B cell (primary cell): ENCODE measurements at regions not wholly inside any gene's neighbourhood (a gene's known extent, or its start where the extent isn't known, plus 50 kb on each side); places are given as distances from the start of the nearest gene placed in this dataset.

ENCODE experiments used
- ATAC-seq: fragments of 200-7000 bp; cut with Tn5 transposase; one replicate; pipeline ENCODE4 v1.10.0; 2021; ENCODE audit warnings: low read depth, mild to moderate bottlenecking, moderate number of reproducible peaks, moderate library complexity
- CTCF ChIA-PET: fragments of 350-600 bp; sonication (Branson Sonifier 250); formaldehyde crosslinking; loops from one replicate; lab custom pipeline; 2021; ENCODE audit warnings: antibody characterized with exemption, inconsistent platforms; lab: Charles Lee
- POLR2A ChIA-PET: fragments of 350-600 bp; sonication (Branson Sonifier 250); formaldehyde crosslinking; loops from one replicate; lab custom pipeline; 2021; ENCODE audit warnings: antibody characterized with exemption; lab: Charles Lee
- DNase-seq: peaks from one replicate; pipeline ENCODE4 v3.0.0; 2013
- H2AFZ ChIP-seq: 2 replicates; pipeline ENCODE4 v1.6.1; 2012; ENCODE audit warnings: mild to moderate bottlenecking, low read depth, low read length; ENCODE audit not compliant: insufficient read depth, poor library complexity, severe bottlenecking
- H3K27ac ChIP-seq, 2 donors: 1 replicate in 1 of 2; 2 replicates in 1 of 2; pipeline ENCODE4 v1.5.1; 2012 to 2013; ENCODE audit warnings: low read length in 2 of 2, mild to moderate bottlenecking in 2 of 2, moderate library complexity in 1 of 2
- H3K27me3 ChIP-seq, 4 experiments: fragments of 200-600 bp in 1 of 4; sonication (generic) in 1 of 4; replicated peaks in 1 of 4; 1 replicate in 2 of 4; 2 replicates in 2 of 4; pipeline versions ENCODE4 v1.6.1 to v1.7.0; 2013 to 2016; ENCODE audit warnings: low read length in 3 of 4, mild to moderate bottlenecking in 2 of 4, mixed read lengths in 1 of 4, moderate library complexity in 1 of 4; ENCODE audit not compliant: insufficient read depth in 4 of 4, control insufficient read depth in 3 of 4; ENCODE audit errors: control extremely low read depth in 1 of 4
- H3K36me3 ChIP-seq, 2 experiments: replicated peaks in 1 of 2; 1 replicate in 1 of 2; 2 replicates in 1 of 2; pipeline versions ENCODE4 v1.6.1 to v1.7.1; 2013; ENCODE audit warnings: low read length in 1 of 2; ENCODE audit not compliant: insufficient read depth in 2 of 2, control insufficient read depth in 1 of 2; ENCODE audit errors: control extremely low read depth in 1 of 2, extremely low read depth in 1 of 2
- H3K4me1 ChIP-seq, 2 donors: fragments of 200-600 bp in 1 of 2; sonication (generic) in 1 of 2; 1 replicate in 1 of 2; 2 replicates in 1 of 2; pipeline versions ENCODE4 v1.5.1 to v1.6.1; 2013 to 2017; ENCODE audit warnings: low read length in 2 of 2; ENCODE audit not compliant: control insufficient read depth in 2 of 2, insufficient read depth in 2 of 2
- H3K4me2 ChIP-seq: replicated peaks from 2 replicates; pipeline ENCODE3; 2012; ENCODE audit warnings: mild to moderate bottlenecking, low read depth, low read length; ENCODE audit not compliant: poor library complexity, severe bottlenecking
- H3K4me3 ChIP-seq, 5 experiments: fragments of 200-600 bp in 1 of 5; sonication (generic) in 1 of 5; 1 replicate in 3 of 5; 2 replicates in 2 of 5; pipeline versions ENCODE4 v1.5.1 to v1.7.0; 2011 to 2016; ENCODE audit warnings: low read length in 4 of 5, mild to moderate bottlenecking in 4 of 5, low read depth in 2 of 5, control low read depth in 1 of 5, moderate library complexity in 1 of 5; ENCODE audit not compliant: insufficient read depth in 1 of 5; ENCODE audit errors: control extremely low read depth in 1 of 5, extremely low read depth in 1 of 5
- H3K79me2 ChIP-seq: fragments of 200-600 bp; sonication (generic); one replicate; pipeline ENCODE4 v1.6.0; 2016; ENCODE audit warnings: low read length; ENCODE audit not compliant: control insufficient read depth, insufficient read depth
- H3K9ac ChIP-seq: fragments of 200-600 bp; sonication (generic); 2 replicates; pipeline ENCODE4 v1.6.1; 2017; ENCODE audit warnings: mild to moderate bottlenecking, low read length, moderate library complexity
- H3K9me3 ChIP-seq, 3 donors: one replicate each; pipeline versions ENCODE4 v1.6.1 to v1.7.1; 2013; ENCODE audit warnings: low read length in 2 of 3; ENCODE audit not compliant: control insufficient read depth in 2 of 3, insufficient read depth in 1 of 3; ENCODE audit errors: control extremely low read depth in 1 of 3
- H4K20me1 ChIP-seq: 2 replicates; pipeline ENCODE4 v1.6.0; 2012; ENCODE audit warnings: mild to moderate bottlenecking, low read length; ENCODE audit not compliant: insufficient read depth, control insufficient read depth, poor library complexity, severe bottlenecking
- H3K27ac Mint-ChIP-seq: one replicate; pipeline ENCODE4 v1.8.0; 2021; ENCODE audit warnings: mixed read lengths
- H3K27me3 Mint-ChIP-seq: one replicate; pipeline ENCODE4 v1.8.0; 2021; ENCODE audit warnings: mixed read lengths
- H3K4me1 Mint-ChIP-seq: one replicate; pipeline ENCODE4 v1.8.0; 2021; ENCODE audit warnings: mixed read lengths
- H3K4me3 Mint-ChIP-seq: one replicate; pipeline ENCODE4 v1.8.0; 2021; ENCODE audit warnings: mixed read lengths
- H3K9me3 Mint-ChIP-seq: one replicate; pipeline ENCODE4 v1.8.0; 2022; ENCODE audit warnings: mixed read lengths; ENCODE audit not compliant: insufficient read depth
- CTCF ChIP-seq: fragments of 200-600 bp; IDR thresholded peaks from one replicate; pipeline ENCODE4 v1.8.0; 2022; ENCODE audit warnings: antibody characterized with exemption, mild to moderate bottlenecking
- EZH2 ChIP-seq: IDR thresholded peaks from 2 replicates; pipeline ENCODE4 v1.6.1; 2012; ENCODE audit warnings: borderline replicate concordance, low read depth, mild to moderate bottlenecking, moderate library complexity, low read length; ENCODE audit not compliant: insufficient read depth, poor library complexity, severe bottlenecking
- WGBS: methylation state at CpG from one replicate; pipeline ENCODE4 v1.1.5; 2013; ENCODE audit warnings: missing lambda C conversion rate; ENCODE audit not compliant: insufficient coverage; 5-methylcytosine and 5-hydroxymethylcytosine counted together
- intact Hi-C: fragments of 100-400 bp; cut with micrococcal nuclease; formaldehyde crosslinking; loops from one replicate; pipeline ENCODE4 v1.10.0; 2022

DNA sequence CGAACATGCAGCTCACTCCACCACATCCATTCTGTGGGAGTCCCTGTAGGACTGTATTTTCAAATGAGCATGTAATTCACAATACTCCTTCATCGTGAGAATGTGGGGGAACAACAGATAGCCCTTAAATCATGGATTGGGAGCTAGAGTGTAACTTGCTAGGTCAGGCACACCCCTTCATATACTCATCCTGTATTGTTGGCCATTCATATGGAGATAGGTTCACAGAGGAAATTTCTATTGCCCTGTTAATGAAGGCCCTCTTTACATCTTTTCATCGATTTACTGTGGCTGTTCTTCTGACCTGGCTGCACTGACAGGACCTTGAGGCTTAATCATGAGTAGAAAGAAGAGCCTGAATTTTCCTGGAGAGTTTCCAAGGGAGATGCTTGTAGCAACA lies 193.8 kb upstream of the DPP10 start:
- no peak overlapping the region for H3K27ac Mint-ChIP-seq
- ATAC-seq, result no peak
- DNase-seq, result no peak
- no peaks in the 10 kb centered on the region for H3K9me3 ChIP-seq
- no peaks in the 10 kb centered on the region for H3K79me2 ChIP-seq
- H3K27me3 ChIP-seq, result no peaks in the 10 kb centered on the region
- H3K4me1 ChIP-seq, result no peaks in the 10 kb centered on the region
- H3K27me3 Mint-ChIP-seq, result peaks cover 3% of the 10 kb centered on the region
- H3K4me3 Mint-ChIP-seq, result no peak overlapping the region
- 92% methylated on average over 2 of the region's 3 CpGs for WGBS
- no peaks in the 10 kb centered on the region for H3K4me1 Mint-ChIP-seq
- no peak overlapping the region for H3K4me3 ChIP-seq
- TF ChIP-seq CTCF (no peak), EZH2 (no peak)
- H3K9me3 Mint-ChIP-seq, result no peaks in the 10 kb centered on the region
- no peak overlapping the region for H3K27ac ChIP-seq
- ChIA-PET CTCF (no interaction called here), POLR2A (no interaction called here)
- H3K9ac ChIP-seq, result no peak overlapping the region
- intact Hi-C loops, result no loop called here
- H2AFZ ChIP-seq, result no peak overlapping the region
- H3K4me2 ChIP-seq, result no peak overlapping the region
- H3K36me3 ChIP-seq, result no peaks in the 10 kb centered on the region
- H4K20me1 ChIP-seq, result no peaks in the 10 kb centered on the region

GRCh38 chr2:114252713-114253112 lies 189.7 kb upstream of the DPP10 start:
- no peaks in the 10 kb centered on the region for H3K4me1 ChIP-seq
- intact Hi-C loops, result no loop called here
- H3K4me3 ChIP-seq, result no peak overlapping the region
- peaks cover 0 to 3% (median 0%) of the 10 kb centered on the region in 4 experiments for H3K27me3 ChIP-seq
- no peaks in the 10 kb centered on the region for H3K36me3 ChIP-seq
- no peak for TF ChIP-seq CTCF
- no peak for TF ChIP-seq EZH2
- H3K27ac Mint-ChIP-seq, result no peak overlapping the region
- ChIA-PET POLR2A (no interaction called here), CTCF (no interaction called here)
- H3K79me2 ChIP-seq, result no peaks in the 10 kb centered on the region
- no peaks in the 10 kb centered on the region for H3K9me3 ChIP-seq
- no peaks in the 10 kb centered on the region for H4K20me1 ChIP-seq
- H3K27ac ChIP-seq, result no peak overlapping the region
- WGBS, result no CpG with 5 or more reads among the region's 1 CpG
- no peak overlapping the region for H3K9ac ChIP-seq
- H2AFZ ChIP-seq, result no peak overlapping the region
- H3K27me3 Mint-ChIP-seq, result peaks cover 3% of the 10 kb centered on the region
- H3K4me2 ChIP-seq, result no peak overlapping the region
- no peak overlapping the region for H3K4me3 Mint-ChIP-seq
- H3K9me3 Mint-ChIP-seq, result no peaks in the 10 kb centered on the region
- no peak for DNase-seq
- H3K4me1 Mint-ChIP-seq, result no peaks in the 10 kb centered on the region
- ATAC-seq, result no peak
